HG03342 (cell line): ENCODE measurements at regions not wholly inside any gene's neighbourhood (a gene's known extent, or its start where the extent isn't known, plus 50 kb on each side); places are given as distances from the start of the nearest gene placed in this dataset.

Experiments
- ATAC-seq: cut with Tn5 transposase; IDR thresholded peaks from one replicate; pipeline ENCODE4 v1.9.1; 2021; ENCODE audit warnings: mild to moderate bottlenecking, moderate library complexity; ENCODE audit not compliant: unreplicated experiment

DNA sequence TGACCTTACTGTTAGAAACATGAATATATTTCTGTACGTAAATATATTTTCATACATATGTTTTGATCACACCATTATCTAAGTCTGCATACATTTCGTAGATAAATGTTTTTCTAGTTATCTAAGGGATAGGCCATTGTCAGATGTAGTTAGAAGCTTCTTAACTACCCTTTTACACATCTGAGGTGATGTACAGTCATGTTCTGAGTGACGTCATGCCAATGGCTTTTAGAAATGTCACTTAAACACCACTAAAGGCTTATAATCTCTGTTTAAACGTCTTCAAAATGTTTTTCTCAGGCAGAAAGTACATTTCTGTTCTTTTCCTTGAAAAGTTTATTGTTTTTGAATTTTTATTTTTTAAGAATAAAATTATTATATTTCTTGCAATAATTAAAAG lies 781.9 kb downstream of the MRPL39 start:
- no peak for ATAC-seq

- no peak for ATAC-seq
These were observed 783.1 kb downstream of the MRPL39 start for GRCh38 chr21:24824209-24824608.

DNA sequence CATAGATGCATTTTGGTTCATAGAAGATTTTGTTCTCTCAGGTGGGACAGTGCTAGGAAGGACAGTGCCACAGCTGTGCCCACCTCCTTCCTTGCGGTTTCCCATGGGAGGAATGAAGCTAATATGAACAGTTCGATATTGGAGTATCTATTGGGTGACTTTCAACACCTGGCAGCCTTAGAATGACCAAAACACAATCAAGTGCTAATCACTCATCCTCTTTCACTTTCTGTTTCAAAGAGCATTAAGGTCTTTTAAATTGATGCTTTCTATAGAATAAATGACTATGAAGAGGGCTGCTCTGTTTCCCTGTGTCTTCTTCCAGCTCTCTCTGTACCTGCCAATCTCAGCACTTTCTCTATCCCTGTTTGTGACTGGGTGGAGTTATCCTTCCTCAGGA lies 784.0 kb downstream of the MRPL39 start:
- ATAC-seq = no peak

- no peak for ATAC-seq
These were observed 822.2 kb downstream of the MRPL39 start for GRCh38 chr21:24785033-24785432.

DNA sequence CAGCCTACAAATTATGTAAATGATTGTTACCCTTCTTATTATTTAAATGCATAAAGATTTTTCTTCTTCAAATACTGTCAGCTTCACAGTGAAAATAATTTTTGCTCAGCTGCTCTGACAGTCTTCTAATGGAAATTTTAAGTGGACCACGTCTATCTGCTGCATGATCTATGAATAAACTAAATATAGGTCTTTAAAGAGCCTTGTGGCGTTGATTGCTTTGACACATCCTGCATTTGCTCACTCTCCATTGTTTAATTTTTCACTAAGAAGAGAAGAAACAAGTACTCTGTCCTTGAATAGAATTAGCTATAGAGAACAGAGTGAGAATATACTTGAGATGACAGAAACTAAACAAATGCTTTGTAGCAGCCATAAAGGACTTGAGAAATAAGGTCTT lies 826.1 kb downstream of the MRPL39 start:
- no peak for ATAC-seq

DNA sequence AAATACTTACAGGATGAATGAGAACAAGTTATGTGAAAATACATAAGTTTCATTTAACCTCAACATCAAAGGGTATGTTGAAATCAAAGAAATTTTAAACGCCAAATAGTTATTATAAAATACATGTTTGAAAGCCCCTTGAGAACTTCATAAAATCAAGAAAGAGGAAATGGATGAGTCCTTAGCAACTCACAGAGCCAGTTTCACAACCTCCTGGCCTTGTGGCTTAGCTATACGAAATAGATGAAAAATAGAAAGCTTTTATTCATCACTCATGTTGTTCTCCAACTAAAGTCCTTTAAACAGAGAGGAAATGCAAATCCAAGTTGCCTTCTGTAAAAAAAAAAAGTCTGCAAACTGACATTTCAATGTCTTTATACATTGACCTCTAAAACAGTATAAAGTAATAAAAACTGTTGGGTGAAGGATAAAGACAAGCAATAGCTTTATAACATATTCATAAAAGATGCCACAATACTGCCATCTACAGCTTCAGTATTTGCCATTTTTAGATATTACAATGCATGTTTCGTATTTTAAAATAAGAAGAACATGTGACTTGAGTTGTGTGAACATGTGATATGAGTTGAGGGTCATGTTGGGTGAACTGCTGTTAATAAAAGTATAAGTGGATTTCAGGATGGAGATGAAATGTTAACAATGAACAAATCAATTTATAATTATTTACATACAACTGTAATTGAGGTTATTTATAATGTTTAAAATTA lies 847.8 kb downstream of the MRPL39 start:
- no peak for ATAC-seq

DNA sequence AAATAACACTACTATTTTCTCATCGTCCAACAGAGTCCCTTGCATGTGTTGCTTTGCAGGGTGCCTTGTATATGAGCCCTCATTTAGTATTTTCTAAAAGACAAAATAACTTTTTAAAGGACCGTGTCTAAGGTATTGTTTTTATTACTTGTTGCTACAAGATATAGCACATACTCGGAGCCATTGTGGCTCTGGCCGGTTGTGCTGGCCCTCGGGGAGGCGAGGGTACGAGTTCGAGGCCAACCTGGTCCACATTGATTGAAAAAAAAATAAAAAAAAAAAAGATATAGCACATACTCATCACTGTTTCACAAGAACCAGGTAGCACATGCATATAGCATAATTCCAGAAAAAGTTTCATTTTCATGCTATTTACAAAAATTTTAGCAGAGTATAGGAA lies 869.2 kb downstream of the MRPL39 start:
- no peak for ATAC-seq

DNA sequence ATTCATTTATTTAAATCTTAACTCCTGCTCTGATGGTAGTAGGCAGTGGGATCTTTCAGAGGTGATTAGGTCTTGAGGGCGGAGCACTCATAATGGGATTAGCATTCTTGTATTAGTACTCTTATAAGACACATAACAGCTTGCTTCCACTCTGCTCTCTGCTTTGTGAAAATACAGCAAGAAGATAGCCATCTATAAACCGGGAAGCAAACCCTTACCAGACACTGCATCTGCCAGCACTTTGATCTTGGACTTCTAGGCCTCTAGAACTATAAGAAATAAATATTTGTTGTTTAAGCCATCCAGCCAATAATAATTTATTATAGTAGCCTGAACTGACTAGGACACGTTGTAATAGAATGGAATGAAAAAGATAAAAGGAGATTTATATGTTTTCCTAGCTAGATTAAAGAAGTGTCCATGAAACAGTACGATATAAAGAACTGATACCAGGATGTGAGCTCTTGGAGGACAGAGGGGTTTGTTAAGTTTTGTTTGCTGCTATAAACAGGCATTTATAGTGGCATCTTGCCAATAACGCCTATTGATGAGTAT lies 869.9 kb downstream of the MRPL39 start:
- ATAC-seq = no peak

DNA sequence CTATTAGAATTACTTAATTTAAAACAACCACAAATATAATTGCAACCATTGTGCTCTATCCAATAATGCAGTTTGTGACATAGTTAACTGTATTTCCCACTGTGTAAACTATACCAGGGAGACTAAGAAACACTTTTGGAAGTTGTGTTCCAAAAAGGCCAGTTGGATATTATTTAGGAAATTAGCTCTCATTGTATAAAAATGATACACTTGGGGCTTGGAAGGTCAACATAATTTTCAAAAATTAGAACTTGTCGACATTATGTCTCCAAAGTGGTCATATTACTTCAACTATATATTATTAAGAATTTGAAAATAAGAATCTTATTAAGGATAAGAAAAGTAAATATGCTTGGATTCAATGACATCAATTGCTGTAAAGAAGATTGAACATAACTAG lies 876.6 kb downstream of the MRPL39 start:
- ATAC-seq = no peak

GRCh38 chr21:24729568-24729967 lies 877.7 kb downstream of the MRPL39 start:
- no peak for ATAC-seq

- ATAC-seq = no peak
These were observed 879.4 kb downstream of the MRPL39 start for GRCh38 chr21:24727803-24728440.

GRCh38 chr21:24716281-24716918 lies 890.9 kb downstream of the MRPL39 start:
- ATAC-seq = no peak

DNA sequence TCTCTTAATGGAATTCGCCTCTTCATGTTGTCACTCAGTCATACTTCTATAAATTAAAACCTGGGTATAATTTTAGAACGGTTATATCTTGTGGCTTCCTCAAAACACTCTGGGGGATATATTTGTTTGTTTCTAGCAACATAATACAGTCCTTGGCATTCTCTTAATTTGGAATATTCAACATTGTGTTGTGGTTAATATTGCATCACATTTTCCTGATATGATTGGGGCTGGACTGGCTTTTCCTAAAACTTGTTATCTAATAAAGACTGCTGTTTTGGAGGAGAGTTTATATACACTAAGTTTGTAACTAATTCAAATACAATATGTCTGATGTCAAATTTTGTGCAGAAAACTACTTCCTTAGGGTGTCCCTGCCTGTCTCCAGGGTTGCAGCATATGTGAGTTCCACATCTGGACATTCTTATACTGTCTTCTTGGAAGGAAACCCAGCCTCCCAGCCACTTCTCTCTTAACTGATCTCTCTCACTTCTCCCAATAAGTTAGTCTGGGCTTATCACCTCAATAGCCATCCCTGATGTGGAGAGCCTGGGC lies 892.6 kb downstream of the MRPL39 start:
- no peak for ATAC-seq

DNA sequence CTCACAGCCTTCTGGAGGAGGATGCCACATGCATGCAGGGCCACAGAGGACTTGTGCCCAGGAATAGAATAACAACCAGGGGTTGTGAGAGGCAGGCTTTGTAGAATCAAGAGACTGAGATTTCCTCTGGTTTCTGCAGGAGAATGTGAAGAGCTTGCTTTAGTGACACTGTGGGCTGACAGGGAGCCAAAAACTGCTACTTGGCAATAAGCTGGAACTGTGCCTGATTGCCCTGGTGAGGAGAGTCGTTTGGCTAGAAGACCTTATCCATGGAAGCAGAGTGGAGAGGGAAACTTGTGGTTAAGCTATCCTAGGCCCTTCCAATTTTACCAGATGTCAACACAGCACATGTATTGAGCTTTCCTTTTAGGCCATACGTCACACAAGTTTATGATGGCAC lies 902.1 kb downstream of the MRPL39 start:
- no peak for ATAC-seq

- no peak for ATAC-seq
These were observed 913.5 kb downstream of the MRPL39 start for GRCh38 chr21:24693779-24694178.

- ATAC-seq = no peak
These were observed 925.8 kb downstream of the MRPL39 start for GRCh38 chr21:24681456-24681855.

GRCh38 chr21:24671901-24672300 lies 935.4 kb downstream of the MRPL39 start:
- no peak for ATAC-seq

DNA sequence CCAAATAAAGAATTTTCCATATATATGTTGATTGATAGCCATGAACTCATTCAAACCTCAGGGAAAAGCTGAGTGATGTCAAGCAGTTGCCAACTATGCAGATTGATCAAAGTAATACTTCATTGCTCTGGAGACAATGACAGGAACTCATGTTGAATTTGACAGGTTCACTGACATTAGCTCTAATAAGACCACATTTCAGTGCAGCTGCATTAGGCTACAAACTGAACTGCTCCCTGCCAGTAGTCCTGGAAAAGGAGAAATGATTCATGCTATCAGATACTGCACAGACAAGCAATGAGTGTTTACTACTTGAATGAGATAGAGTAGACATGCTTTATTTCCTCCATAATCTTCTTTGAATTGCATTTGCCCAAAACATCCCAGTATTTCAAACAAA lies 948.4 kb downstream of the MRPL39 start:
- no peak for ATAC-seq

GRCh38 chr21:24658026-24658425 lies 949.3 kb downstream of the MRPL39 start:
- no peak for ATAC-seq

DNA sequence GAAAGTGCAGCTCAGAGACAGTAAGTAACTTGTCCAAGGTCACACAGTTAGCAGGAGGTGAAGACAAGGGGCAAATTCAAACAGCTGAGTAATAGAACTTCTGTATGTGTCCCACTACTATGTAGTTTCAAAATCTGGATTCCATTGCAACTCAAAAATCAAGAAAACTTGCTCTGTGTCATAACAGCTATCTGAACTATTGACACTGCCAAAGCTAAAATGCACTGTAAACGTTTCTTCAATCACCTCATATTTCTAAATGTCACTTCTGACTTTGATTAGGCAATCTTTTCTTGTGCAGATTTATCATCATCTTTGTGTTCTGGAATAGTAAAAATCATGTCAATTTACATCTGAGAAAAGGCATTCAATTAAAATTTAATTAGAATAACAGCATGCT lies 957.6 kb downstream of the MRPL39 start:
- no peak for ATAC-seq

DNA sequence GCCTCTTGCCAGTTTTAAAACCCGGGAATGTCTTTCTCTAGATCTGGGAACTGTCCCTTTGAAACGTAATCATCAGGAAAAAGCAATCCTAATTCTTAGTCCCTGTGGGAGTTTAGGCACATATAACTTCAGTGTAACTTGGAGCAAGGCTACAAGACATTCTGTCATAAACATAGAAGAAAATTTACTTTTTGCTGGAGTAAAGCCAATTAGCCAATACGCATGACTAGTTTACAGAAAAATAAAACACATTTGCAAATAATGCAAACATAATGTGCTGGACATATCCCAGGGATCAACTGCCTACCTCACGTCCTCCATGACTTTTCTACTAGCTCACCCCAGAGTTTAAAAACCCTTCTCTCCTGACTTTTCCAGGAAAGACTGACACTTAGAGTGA lies 970.6 kb downstream of the MRPL39 start:
- no peak for ATAC-seq

DNA sequence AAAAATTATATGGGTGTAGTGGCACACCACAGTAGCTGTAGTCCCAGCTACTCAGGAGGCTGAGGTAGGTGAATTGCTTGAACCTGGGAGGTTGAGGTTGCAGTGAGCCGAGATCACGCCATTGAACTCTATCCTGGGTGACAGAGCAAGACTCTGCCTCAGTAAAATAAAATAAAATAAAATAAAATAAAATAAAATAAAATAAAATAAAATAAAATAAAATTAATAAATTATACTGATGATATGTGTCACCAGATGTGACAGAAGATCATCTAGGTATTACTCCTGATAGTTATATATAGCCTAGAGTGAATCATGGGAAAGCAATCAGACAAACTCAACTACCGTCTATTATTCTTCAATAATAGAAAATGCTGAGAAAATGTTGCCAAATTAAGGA lies 972.5 kb downstream of the MRPL39 start:
- ATAC-seq = no peak
